NCI-H2227 (cell line): ENCODE measurements at regions not wholly inside any gene's neighbourhood (a gene's known extent, or its start where the extent isn't known, plus 50 kb on each side); places are given as distances from the start of the nearest gene placed in this dataset.

Experiments
- DNase-seq: peaks from one replicate; lab custom pipeline; 2025; ENCODE audit not compliant: unreplicated experiment; lab: John Stamatoyannopoulos, UW

DNA sequence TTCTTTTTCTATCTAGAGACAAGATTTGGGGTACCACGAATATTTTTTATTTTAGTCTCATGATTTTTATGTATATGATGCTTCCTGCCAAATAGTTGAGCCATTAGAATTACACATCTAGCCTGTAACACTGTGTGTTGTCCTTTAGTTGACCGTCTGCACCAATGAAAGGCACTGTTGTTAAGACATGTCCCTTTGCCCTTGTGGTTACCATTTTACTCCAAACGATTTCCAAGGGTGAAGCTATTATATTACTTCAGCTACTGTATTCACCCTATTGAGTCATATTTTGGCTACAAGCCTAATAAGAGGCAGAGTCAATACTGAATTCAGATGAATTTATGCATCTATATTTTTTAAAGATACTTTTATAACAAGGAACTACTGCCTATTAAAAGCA lies 207.6 kb downstream of the CETN3 start:
- no peak for DNase-seq

- no peak for DNase-seq
Measured at GRCh38 chr5:90193185-90193822, 216.3 kb downstream of the CETN3 start.

DNA sequence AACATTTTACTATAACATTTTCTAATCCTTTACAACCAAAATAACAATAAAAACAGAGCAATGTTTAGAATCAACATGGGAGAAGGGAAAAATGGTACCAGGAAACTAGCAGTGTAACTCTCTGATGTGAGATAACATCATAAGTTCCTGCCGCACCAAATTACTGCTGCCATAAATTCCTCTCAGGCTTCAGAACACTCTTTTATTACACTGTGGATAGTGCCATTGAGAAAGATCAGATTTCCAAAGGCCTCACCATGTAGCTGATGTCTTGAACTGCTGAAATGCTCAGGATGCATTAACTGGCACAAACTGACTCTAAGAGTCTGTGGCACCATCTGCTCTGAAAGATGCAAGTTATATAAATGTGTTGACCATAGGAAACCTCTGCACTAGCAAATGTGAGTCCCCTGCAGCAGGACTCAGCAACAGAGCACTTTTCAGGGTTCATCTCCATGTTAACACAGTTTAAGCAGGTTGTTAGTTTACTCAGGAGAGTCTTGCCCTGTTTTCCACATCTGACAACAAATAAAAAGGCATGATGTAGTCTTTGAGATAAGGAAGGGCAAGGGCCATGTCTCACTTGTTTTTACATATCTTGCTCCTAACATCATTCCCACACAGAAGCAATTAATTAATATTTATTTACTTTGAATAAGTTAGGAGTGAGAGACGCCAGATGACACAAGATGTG lies 218.1 kb downstream of the CETN3 start:
- DNase-seq: no peak

GRCh38 chr5:90185897-90186468 lies 223.6 kb downstream of the CETN3 start:
- no peak for DNase-seq

DNA sequence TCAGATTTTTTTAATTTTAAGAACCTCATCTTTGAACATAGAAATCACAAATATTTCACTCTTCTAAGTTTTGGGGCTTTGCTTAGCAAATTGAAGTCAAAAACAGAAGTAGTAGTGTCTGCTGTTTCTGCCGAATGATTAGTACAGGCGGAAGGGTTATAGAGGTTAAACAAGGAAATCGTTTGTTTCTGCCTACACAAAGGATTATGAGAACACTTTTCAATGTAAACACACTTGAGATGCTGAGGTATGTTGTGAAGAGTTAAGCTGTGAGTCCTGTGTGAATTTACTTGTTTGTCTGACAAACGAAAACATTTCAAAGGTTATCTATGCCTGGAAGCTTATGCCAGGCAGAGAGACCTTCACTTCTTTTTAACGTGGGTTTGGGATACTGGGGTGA lies 224.8 kb downstream of the CETN3 start:
- DNase-seq: no peak

DNA sequence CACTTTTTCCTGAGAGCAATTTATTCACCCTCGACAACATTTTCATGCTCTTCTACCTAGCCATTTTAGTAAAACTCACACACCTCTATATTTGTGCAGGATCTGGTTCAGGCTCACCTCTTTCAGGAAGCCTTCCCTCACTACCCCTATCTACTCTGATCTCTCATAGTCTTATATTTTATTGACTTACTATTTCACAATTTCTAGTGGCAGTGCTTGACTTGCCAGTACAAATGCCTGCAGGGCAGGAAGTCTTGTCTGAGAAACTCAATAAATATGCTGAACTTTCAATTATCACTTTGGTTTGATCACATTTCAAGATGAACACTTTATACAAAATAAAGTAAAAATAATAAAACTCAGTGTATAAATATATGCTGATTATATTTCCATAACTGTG lies 226.8 kb downstream of the CETN3 start:
- no peak for DNase-seq

- DNase-seq: no peak
Measured at GRCh38 chr5:90174236-90174635, 235.3 kb downstream of the CETN3 start.

GRCh38 chr5:90173299-90174030 lies 236.1 kb downstream of the CETN3 start:
- no peak for DNase-seq

DNA sequence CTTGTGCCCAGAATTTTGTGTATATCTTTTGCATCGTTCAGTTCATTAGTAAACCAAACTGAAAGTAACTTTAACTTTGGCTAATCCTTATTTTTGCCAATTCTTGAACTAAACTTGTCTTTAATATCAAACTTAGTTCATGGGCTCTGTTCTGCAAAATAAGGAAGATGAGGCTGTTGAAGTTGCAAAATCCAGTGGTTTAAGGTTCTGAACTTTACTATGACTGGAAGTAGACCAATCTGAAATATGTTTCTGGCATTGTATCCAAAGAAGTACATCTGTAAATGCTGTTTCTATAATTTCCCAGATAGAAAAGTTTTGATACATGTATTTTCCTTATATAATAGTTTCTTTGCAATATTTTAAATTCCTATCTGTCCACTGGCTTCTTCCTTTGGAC lies 238.1 kb downstream of the CETN3 start:
- no peak for DNase-seq

DNA sequence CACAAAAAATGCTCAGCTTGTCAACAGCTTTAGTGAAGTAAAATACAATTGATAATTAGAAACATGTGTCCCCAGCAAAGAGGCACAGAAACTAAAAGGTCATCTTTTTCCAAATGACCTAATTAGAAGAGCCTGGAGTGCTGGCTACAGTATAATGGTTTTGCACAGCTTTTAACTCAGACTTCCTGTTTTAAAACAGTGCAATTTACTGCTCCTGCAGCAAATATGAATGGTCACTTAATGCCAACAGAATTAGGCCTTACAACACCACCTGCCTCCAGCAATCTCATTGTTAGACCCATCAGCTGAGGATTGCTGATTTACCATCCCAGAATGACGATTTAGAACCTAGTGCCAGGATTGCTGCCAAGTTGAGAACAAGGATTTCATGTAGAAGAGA lies 239.3 kb downstream of the CETN3 start:
- no peak for DNase-seq

DNA sequence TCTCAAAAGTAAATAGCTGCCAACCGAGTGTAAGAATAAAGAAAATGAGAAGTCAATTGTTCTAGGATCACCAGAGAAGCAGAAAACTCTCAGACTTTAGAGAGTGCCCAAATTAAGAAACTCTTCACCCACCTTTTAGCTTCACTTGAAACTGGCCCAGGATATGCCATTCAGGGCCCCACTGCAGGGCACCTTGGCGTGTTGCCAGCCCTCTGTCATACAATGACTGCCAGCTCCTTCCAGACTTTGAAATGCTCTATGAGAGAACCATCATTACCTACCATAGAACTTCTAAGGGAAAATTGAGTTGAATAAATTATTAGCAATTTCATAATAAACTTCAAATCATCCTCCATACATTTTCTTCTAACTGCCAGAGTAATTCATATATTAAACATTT lies 240.5 kb downstream of the CETN3 start:
- DNase-seq: peak; percentile 29

DNA sequence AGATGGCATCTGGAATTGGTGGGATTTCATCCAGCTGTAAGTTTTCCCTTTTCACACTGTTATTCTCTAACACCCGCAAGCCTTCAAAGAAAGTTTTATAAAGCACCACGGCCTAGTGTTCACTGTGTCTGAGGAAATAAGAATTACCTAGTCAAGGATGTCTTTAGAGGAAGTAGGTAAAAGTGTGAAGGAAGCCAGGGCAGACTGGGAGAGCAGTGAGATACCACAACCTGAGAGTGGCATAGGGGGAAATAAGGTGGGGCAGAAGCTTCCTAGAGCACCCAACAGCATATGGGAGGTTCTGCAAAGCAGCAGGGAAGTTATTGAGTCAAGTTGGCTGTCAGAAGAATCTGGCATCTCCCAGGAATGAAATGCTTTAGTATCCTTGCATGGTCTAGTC lies 241.2 kb downstream of the CETN3 start:
- no peak for DNase-seq

DNA sequence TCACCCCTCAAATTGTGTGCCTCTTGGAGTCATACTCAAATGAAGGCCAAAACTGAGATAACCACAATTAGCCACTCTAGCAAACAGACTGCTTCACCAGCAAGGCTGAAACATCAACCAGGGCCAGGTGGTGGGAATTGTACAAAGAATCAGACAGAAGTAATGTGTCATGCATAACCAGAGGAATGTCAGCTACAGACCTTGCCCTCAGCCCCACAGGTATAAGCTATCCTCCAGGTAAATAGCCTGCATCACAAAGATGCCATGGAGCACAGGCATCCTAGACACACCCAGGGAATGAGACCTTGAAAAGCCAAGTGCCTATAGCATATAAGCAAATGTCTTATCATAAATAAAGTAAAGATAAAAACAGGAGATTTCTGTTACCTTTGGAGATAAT lies 242.7 kb downstream of the CETN3 start:
- no peak for DNase-seq

DNA sequence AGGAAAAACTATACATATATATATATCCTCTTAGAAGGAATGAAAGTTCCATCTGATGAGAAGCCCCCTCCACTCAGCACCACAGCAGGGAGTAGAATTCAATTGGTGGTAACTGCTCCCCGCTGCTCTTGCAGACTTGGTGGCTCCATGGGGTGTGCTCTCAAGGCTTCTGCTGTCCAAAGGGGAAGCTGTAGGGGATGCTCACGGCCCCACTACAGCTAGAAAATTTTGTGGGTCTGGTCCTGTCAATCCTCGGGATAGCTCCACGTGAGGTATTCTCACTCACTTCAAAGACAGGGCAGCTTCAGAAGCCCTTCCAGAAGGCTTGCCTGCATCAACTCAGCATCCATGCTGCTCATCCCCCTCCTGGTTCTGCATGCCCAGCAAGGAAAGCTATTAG lies 247.2 kb downstream of the CETN3 start:
- no peak for DNase-seq

GRCh38 chr5:90161414-90161813 lies 248.1 kb downstream of the CETN3 start:
- no peak for DNase-seq

DNA sequence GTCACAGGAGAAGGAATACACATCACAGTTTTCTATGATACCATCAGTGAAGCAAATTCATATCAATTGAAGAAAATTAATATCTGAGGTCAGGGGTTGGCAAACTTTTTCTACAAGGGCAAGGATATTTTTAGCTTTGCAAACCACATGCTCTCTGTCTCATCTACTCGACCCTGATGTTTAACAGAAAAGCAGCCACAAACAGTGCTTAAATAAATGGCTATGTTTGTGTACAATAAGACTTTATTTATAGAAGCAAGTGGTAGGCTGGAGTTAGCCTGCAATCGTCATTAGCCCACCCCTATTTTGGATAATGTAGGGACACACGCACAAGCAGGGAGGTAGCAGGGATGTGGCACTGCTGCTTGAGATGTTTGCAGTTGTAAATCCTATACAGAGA lies 251.4 kb downstream of the CETN3 start:
- no peak for DNase-seq

DNA sequence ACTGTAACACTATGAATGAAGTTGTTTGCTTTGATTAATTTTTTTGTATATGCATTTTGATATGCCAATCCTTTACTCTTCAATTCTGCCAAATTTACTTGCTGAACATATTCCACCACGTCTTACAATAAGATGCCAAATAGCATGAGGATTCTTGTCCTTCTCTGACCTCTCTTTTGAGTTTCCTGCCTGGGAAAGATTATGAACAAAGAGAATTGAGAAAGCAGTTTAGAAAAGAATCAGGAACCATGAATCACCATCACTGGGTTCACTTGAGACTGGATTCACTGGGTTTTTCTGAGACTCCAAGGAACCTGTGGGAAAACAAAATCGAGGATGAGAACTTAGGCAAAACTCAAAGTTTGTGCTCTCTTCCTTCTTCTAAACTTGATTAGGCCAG lies 256.5 kb downstream of the CETN3 start:
- DNase-seq: no peak

- DNase-seq: no peak
Measured at GRCh38 chr5:90144625-90145327, 264.8 kb downstream of the CETN3 start.

- DNase-seq: no peak
Measured at GRCh38 chr5:90142541-90142940, 267.0 kb downstream of the CETN3 start.

GRCh38 chr5:90141984-90142383 lies 267.6 kb downstream of the CETN3 start:
- DNase-seq: no peak

- no peak for DNase-seq
Measured at GRCh38 chr5:90136952-90137528, 272.5 kb downstream of the CETN3 start.
